Left ventricle myocardium inferior (tissue), 1 donor: ENCODE measurements at regions not wholly inside any gene's neighbourhood (a gene's known extent, or its start where the extent isn't known, plus 50 kb on each side); places are given as distances from the start of the nearest gene placed in this dataset.

Experiments used
- DNase-seq: peaks from one replicate; pipeline ENCODE4 v3.0.0-alpha.2; 2020
- H3K27ac ChIP-seq: fragments of 200-600 bp; replicated peaks from 2 replicates; pipeline ENCODE4 v1.8.0; 2021
- H3K27me3 ChIP-seq: fragments of 200-600 bp; 2 replicates; pipeline ENCODE4 v1.8.0; 2021; ENCODE audit warnings: low read depth
- H3K36me3 ChIP-seq: fragments of 200-600 bp; 2 replicates; pipeline ENCODE4 v1.8.0; 2021
- H3K4me1 ChIP-seq: fragments of 200-600 bp; 2 replicates; pipeline ENCODE4 v1.8.0; 2021
- H3K4me3 ChIP-seq: fragments of 200-600 bp; 2 replicates; pipeline ENCODE4 v1.8.0; 2021; ENCODE audit warnings: mild to moderate bottlenecking, moderate library complexity
- H3K9me3 ChIP-seq: fragments of 200-600 bp; replicated peaks from 2 replicates; pipeline ENCODE4 v1.8.0; 2021
- CTCF ChIP-seq: fragments of 200-600 bp; IDR thresholded peaks from 2 replicates; pipeline ENCODE4 v1.8.0; 2021; ENCODE audit warnings: antibody characterized with exemption, mild to moderate bottlenecking, borderline replicate concordance
- intact Hi-C: fragments of 100-400 bp; cut with micrococcal nuclease; formaldehyde crosslinking; loops from one replicate; pipeline ENCODE4 v1.11.0; 2022
- donor health status: DM: no; HTN: yes; CAD: no; lungs with severe emphysema.

GRCh38 chr9:105054491-105054890 is 126.5 kb upstream of the ABCA1 start:
- Histone ChIP-seq H3K27me3 (no peaks in the 10 kb centered on the region), H3K27ac (no peak overlapping the region), H3K4me3 (no peak overlapping the region), H3K36me3 (no peaks in the 10 kb centered on the region), H3K9me3 (peaks cover 12% of the 10 kb centered on the region), H3K4me1 (no peaks in the 10 kb centered on the region)
- DNase-seq = no peak
- intact Hi-C loops = no loop called here
- TF ChIP-seq CTCF = no peak

- Histone ChIP-seq H3K9me3 (peaks cover 12% of the 10 kb centered on the region), H3K27me3 (no peaks in the 10 kb centered on the region), H3K4me1 (no peaks in the 10 kb centered on the region), H3K4me3 (no peak overlapping the region), H3K27ac (no peak overlapping the region), H3K36me3 (no peaks in the 10 kb centered on the region)
- intact Hi-C loops = no loop called here
- no peak for TF ChIP-seq CTCF
- DNase-seq = no peak
These were observed 128.0 kb upstream of the ABCA1 start for GRCh38 chr9:105055917-105056316.

- Histone ChIP-seq H3K27ac (no peak overlapping the region), H3K36me3 (no peaks in the 10 kb centered on the region), H3K4me3 (no peak overlapping the region), H3K27me3 (no peaks in the 10 kb centered on the region), H3K4me1 (no peaks in the 10 kb centered on the region), H3K9me3 (peaks cover 12% of the 10 kb centered on the region)
- DNase-seq = no peak
- intact Hi-C loops = no loop called here
- TF ChIP-seq CTCF = no peak
These were observed 129.6 kb upstream of the ABCA1 start for GRCh38 chr9:105057551-105057950.

GRCh38 chr9:105059252-105059651 is 131.3 kb upstream of the ABCA1 start:
- Histone ChIP-seq H3K4me1 (peaks cover 9% of the 10 kb centered on the region), H3K4me3 (no peak overlapping the region), H3K9me3 (no peaks in the 10 kb centered on the region), H3K36me3 (no peaks in the 10 kb centered on the region), H3K27me3 (no peaks in the 10 kb centered on the region), H3K27ac (no peak overlapping the region)
- intact Hi-C loops = no loop called here
- DNase-seq = no peak
- no peak for TF ChIP-seq CTCF

- Histone ChIP-seq H3K4me1 (peaks cover 24% of the 10 kb centered on the region), H3K27me3 (no peaks in the 10 kb centered on the region), H3K9me3 (no peaks in the 10 kb centered on the region), H3K4me3 (no peak overlapping the region), H3K36me3 (no peaks in the 10 kb centered on the region), H3K27ac (no peak overlapping the region)
- no peak for TF ChIP-seq CTCF
- DNase-seq = no peak
- intact Hi-C loops = no loop called here
These were observed 134.4 kb upstream of the ABCA1 start for GRCh38 chr9:105062222-105062855.
